GM19351 (cell line): ENCODE measurements at regions not wholly inside any gene's neighbourhood (a gene's known extent, or its start where the extent isn't known, plus 50 kb on each side); places are given as distances from the start of the nearest gene placed in this dataset.
"Not testable (repeated sequence)": the region's sequence is repeated elsewhere in the genome, so short reads cannot be mapped to it uniquely, and the experiment has no call there.

Experiments used
- ATAC-seq: cut with Tn5 transposase; IDR thresholded peaks from one replicate; pipeline ENCODE4 v1.9.1; 2021; ENCODE audit warnings: mild to moderate bottlenecking, moderate library complexity; ENCODE audit not compliant: unreplicated experiment

- no peak for ATAC-seq
Observed at GRCh38 chr13:65965501-65965900, 1264.6 kb downstream of the PCDH9 start.

DNA sequence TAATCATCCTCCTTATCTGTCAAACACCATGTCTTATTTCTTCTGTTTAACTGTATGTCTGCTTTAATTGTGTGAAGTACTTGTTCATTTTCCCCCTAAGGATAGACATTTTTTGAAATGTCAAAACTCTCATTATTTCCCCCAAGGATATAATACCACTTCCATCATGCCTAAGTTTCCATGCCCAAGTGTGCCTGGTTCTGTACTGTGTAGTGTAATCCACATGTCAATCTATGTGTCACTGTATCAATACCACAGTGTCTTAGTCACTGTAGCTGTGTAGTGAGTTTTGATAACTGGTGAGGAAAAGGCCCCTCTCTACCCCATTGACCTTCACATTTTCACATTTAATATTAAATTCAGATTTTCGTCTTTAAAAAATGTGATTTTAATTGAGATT lies 1265.5 kb downstream of the PCDH9 start:
- ATAC-seq = no peak

- no peak for ATAC-seq
Observed at GRCh38 chr13:65959305-65959704, 1270.8 kb downstream of the PCDH9 start.

DNA sequence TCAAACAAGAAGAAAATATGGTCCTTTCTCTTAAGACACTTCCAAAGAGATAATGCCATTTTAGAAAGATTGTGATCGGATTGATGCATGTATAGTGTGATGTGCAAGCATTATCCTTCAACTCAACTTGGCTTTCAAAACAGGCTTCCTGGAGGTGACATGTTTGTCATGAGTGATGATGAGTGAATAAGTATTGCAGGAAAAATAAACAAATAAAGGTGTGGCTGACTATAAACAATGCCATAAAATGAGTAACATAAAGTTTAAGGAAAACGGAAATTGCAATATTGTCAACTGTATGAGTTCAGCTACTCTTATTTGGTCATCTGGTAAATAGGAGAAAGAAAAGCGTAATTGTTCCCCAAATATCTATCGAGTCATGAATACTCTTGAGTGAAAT lies 1283.7 kb downstream of the PCDH9 start:
- ATAC-seq = no peak

GRCh38 chr13:65943708-65944107 lies 1286.4 kb downstream of the PCDH9 start:
- ATAC-seq = no peak

DNA sequence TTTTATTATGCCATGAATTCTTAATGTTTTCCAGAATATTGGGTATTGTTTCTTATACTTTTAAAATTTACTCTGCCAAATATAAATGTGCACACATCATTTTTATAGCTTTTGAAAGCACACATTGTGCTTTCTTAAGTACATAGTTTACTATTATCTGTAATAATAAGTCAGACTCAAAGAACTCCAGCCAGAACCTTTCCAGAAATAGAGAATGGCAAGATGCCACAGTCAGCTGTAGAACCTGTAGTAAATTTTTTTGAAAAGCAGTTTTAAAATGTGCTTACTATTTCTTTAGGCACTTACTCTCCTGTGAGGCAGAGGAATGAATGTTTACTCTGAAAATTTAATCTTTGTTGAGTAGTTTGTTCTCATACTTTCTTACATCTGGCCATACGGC lies 1287.1 kb downstream of the PCDH9 start:
- no peak for ATAC-seq

DNA sequence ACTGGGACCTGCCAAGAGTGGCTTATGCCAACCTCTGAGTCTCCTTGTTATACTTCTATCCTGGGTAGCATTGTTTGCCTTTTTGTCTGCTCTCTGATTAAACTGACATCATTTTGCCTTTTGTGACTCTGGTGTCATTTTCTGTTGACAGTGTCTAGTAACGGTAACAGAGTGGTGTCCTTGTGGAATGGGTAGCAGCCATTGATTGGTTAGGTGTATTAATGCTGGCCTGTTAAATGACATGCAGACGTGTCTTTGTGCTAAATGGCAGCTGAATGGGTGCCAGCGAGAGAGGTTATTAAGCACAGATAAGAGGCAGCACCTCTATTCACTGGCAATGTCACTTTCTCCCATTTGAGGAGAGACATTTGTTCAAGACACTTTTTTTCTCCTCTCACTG lies 1289.4 kb downstream of the PCDH9 start:
- no peak for ATAC-seq

DNA sequence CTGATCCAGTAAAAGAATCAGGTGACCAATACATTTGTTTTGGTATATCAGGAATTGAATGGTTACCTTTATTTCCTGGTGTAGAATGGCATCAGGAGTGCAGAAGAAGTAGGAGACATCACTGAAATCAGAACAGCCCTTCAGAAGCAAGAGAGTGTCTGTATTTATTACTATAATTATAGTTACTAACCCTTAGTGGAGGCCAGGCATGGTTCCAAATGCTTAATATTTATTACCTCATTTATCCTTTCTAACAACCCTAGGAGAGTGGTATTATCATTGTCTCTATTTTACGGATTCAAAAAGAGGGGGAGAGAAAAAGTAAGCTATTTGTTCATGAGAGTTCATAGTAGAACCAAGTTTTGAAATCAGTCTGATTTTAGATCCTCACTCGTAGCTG lies 1292.9 kb downstream of the PCDH9 start:
- no peak for ATAC-seq

GRCh38 chr13:65936249-65936648 lies 1293.9 kb downstream of the PCDH9 start:
- ATAC-seq = no peak

GRCh38 chr13:65932587-65933239 lies 1297.4 kb downstream of the PCDH9 start:
- no peak for ATAC-seq

DNA sequence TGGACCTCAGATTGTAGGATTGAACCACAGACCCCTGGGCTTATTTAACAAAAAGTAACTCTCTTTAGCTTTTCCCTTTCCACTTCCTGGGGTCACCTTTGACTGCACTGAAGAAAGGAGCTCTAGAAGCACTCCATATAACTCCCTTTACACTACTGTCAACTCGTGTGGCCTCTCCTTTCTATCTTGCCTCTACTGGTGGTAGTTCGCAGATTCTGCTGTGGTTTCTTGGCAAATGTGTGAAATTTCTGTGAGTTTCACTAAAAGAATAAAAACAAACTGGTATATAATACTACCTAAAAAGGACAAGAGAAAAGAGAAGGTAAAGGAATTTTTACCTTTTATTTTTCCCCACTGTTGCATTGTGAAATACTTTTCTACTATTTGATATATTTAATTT lies 1298.1 kb downstream of the PCDH9 start:
- no peak for ATAC-seq

DNA sequence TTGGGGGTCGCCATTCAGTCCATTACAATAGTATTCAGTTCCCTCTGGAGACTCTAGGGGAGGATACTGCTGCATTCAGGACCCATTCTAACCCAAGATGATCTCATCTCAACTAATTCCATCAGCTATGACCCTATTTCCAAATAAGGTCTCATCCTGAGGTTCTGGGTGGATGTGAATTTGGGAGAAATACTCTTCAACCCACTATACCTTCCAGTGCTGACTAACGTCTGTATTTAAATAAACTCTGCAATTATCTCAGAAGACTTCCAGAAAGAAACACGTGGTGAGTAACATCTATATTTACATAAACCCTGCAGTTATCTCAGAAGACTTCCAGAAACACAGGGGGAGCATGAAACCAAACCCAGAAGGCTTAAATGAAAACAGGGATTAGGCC lies 1300.7 kb downstream of the PCDH9 start:
- ATAC-seq = no peak

DNA sequence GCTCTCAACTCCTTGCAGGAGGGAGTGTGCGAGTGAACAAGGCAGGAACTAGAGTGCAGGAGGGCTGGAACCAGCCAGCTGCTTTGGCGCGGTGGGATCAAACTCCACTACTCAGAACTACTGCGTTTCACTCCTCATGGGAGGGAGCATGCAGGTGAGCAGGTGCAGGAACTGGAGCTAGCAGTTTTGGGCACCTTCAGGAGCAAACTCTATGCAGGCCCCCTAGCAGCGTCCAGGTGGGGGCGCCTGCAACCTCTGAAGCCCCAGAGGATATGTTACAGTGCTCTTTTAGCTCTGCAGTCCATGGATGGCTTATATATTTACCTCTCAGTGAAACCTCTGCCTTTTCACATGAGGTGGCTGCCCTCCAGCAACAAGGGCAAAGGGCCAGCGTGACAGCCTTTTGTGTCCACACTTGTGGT lies 1303.4 kb downstream of the PCDH9 start:
- ATAC-seq = peak; percentile 57

GRCh38 chr13:65922846-65923245 lies 1307.3 kb downstream of the PCDH9 start:
- not testable (repeated sequence) for ATAC-seq

GRCh38 chr13:65921933-65922332 lies 1308.2 kb downstream of the PCDH9 start:
- no peak for ATAC-seq

- ATAC-seq = no peak
Observed at GRCh38 chr13:65917731-65918130, 1312.4 kb downstream of the PCDH9 start.

GRCh38 chr13:65915195-65915594 lies 1314.9 kb downstream of the PCDH9 start:
- ATAC-seq = no peak

- ATAC-seq = no peak
Observed at GRCh38 chr13:65914716-65915115, 1315.4 kb downstream of the PCDH9 start.

- ATAC-seq = no peak
Observed at GRCh38 chr13:65913173-65913572, 1317.0 kb downstream of the PCDH9 start.

GRCh38 chr13:65912516-65912915 lies 1317.6 kb downstream of the PCDH9 start:
- ATAC-seq = no peak

DNA sequence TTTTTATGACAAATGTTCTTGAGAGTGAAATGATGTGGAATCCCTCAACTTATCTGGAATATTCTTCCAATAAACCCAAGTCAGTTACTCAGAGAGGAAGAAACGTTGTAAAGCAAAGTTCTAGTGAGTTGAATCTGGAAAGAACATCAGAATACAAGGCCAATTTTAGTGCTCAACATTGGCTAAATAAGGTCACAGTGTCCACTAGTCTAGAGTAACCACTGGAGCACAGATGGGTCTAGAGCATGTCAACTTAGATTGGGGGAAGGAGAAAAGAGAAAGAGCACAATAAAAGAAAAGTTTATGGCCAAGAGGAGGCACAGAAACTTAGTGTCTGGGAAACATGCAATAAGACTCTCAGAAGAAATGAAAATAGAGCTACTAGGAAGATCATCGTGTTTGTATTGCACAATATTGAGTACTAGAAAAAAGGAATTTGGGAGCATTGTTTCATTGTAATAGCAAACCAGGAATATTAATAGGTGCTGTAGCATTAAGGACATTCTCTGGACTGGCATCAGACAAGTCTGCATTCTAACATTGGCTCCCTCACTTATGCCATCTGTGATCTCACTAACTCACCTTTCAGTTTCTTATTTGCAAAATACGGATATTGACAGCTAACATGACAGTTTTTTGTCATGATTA lies 1318.5 kb downstream of the PCDH9 start:
- ATAC-seq = no peak

- no peak for ATAC-seq
Observed at GRCh38 chr13:65909501-65909900, 1320.6 kb downstream of the PCDH9 start.
